ENCODE measurements at regions not wholly inside any gene's neighbourhood (a gene's known extent, or its start where the extent isn't known, plus 50 kb on each side); places are given as distances from the start of the nearest gene placed in this dataset.
"Not testable (repeated sequence)": the region's sequence is repeated elsewhere in the genome, so short reads cannot be mapped to it uniquely, and the experiment has no call there.

- DNase-seq: no peak
Observed at GRCh38 chr1:182259968-182260367, 131.6 kb downstream of the GLUL start.

GRCh38 chr1:182259229-182259872 lies 132.2 kb downstream of the GLUL start:
- peak; percentile 9 for DNase-seq

- DNase-seq: no peak
Observed at GRCh38 chr1:182257369-182258063, 134.1 kb downstream of the GLUL start.

GRCh38 chr1:182256931-182257330 lies 134.7 kb downstream of the GLUL start:
- no peak for DNase-seq

GRCh38 chr1:182255494-182255893 lies 136.1 kb downstream of the GLUL start:
- no peak for DNase-seq

GRCh38 chr1:182253319-182253860 lies 138.2 kb downstream of the GLUL start:
- DNase-seq: no peak

- DNase-seq: no peak
Observed at GRCh38 chr1:182251561-182251960, 140.0 kb downstream of the GLUL start.

- DNase-seq: no peak
Observed at GRCh38 chr1:182249201-182249676, 142.4 kb downstream of the GLUL start.

GRCh38 chr1:182248721-182249120 lies 142.9 kb downstream of the GLUL start:
- no peak for DNase-seq

GRCh38 chr1:182247813-182248212 lies 143.8 kb downstream of the GLUL start:
- DNase-seq: not testable (repeated sequence)

- no peak for DNase-seq
Observed at GRCh38 chr1:182246783-182247182, 144.8 kb downstream of the GLUL start.

GRCh38 chr1:182245040-182245439 lies 146.6 kb downstream of the GLUL start:
- no peak for DNase-seq

GRCh38 chr1:182244451-182244850 lies 147.1 kb downstream of the GLUL start:
- no peak for DNase-seq

- no peak for DNase-seq
Observed at GRCh38 chr1:182242641-182243040, 148.9 kb downstream of the GLUL start.

- no peak for DNase-seq
Observed at GRCh38 chr1:182240085-182240484, 151.5 kb downstream of the GLUL start.

- DNase-seq: no peak
Observed at GRCh38 chr1:182238421-182238820, 153.2 kb downstream of the GLUL start.

- no peak for DNase-seq
Observed at GRCh38 chr1:182237329-182237728, 154.3 kb downstream of the GLUL start.

- DNase-seq: no peak
Observed at GRCh38 chr1:182236651-182237077, 154.9 kb downstream of the GLUL start.

GRCh38 chr1:182235952-182236650 lies 155.5 kb downstream of the GLUL start:
- no peak for DNase-seq

GRCh38 chr1:182235604-182235951 lies 156.0 kb downstream of the GLUL start:
- no peak for DNase-seq

- DNase-seq: no peak
Observed at GRCh38 chr1:182229921-182230491, 161.6 kb downstream of the GLUL start.

GRCh38 chr1:182229451-182229850 lies 162.1 kb downstream of the GLUL start:
- no peak for DNase-seq

GRCh38 chr1:182227864-182228547 lies 163.6 kb downstream of the GLUL start:
- no peak for DNase-seq

Data from GOT3 (cell line).